ENCODE measurements at regions not wholly inside any gene's neighbourhood (a gene's known extent, or its start where the extent isn't known, plus 50 kb on each side); places are given as distances from the start of the nearest gene placed in this dataset.

- no peak for TF ChIP-seq CTCF (conservative IDR thresholded peaks at IDR 0.05)
- no peak for TF ChIP-seq EZH2 (IDR thresholded peaks at IDR 0.05; ENCODE audit: low read depth)
Observed at GRCh38 chr20:48287021-48287494, 501.8 kb upstream of the SULF2 start.
